Nephron (organoid): ENCODE measurements at regions not wholly inside any gene's neighbourhood (a gene's known extent, or its start where the extent isn't known, plus 50 kb on each side); places are given as distances from the start of the nearest gene placed in this dataset.

Source experiments
- H3K27ac Mint-ChIP-seq, 3 experiments: 2 replicates each; pipeline ENCODE4 v1.8.0; 2020; ENCODE audit warnings: mixed read lengths in 3 of 3, mild to moderate bottlenecking in 2 of 3, moderate library complexity in 1 of 3
- H3K27me3 Mint-ChIP-seq: 2 replicates; pipeline ENCODE4 v1.8.0; 2021; ENCODE audit warnings: low read depth, mild to moderate bottlenecking, moderate library complexity, mixed read lengths
- H3K36me3 Mint-ChIP-seq: 2 replicates; pipeline ENCODE4 v1.8.0; 2020; ENCODE audit warnings: low read depth, mixed read lengths
- H3K4me1 Mint-ChIP-seq: 2 replicates; pipeline ENCODE4 v1.8.0; 2020; ENCODE audit warnings: mixed read lengths
- H3K4me3 Mint-ChIP-seq, 3 experiments: 2 replicates each; pipeline ENCODE4 v1.8.0; 2020; ENCODE audit warnings: mild to moderate bottlenecking in 3 of 3, mixed read lengths in 3 of 3, moderate library complexity in 2 of 3
- H3K9me3 Mint-ChIP-seq: 2 replicates; pipeline ENCODE4 v1.8.0; 2020; ENCODE audit warnings: mixed read lengths
- TF ChIP-seq, protein P1 (sequence below), 3 experiments: fragments of 200-600 bp; sonication (generic); IDR thresholded peaks; one replicate each; pipeline ENCODE4 v1.5.0; 2021; ENCODE audit warnings: antibody characterized with exemption in 3 of 3; ENCODE audit not compliant: unreplicated experiment in 3 of 3

DNA sequence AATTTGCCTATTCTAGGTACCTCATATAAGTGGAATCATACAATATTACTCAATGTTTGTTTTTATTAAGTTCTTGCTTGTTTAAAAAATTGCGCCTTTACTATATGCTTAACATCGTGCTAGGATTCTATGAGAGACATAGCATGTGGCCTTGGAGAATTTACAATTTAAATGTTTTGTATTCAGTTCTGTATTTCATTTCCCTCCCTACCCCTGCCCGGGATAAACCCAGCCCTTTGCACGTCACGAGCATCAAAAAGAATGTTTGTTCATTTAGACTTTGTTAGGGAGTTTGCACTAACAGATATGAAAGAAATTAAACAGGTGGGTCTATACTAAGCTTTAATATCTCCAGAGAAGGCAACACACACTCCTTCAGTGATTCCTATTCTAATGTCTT, 75.7 kb downstream of the C18orf54 start:
- H3K4me1 Mint-ChIP-seq, result peaks cover 5% of the 10 kb centered on the region

DNA sequence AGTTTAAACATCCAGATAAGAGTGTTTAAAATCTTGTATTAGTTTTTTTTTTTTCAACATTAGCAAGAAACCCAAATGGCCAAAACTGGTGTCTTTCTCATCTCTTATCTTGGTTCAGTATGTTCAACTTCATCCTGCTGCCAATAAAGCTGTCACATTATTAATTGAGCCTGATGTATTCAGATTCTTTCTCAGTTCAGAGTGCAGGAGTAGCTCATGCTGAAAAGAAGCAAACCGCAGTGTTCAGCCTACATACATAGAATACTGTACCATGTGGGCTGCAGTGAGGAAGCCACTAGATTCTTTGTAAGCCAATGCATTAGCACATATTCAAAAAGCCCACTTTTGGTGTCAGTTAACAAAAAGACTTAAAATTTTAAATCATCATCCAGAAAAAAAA, 76.2 kb downstream of the C18orf54 start:
- Mint-ChIP-seq H3K9me3 (no peaks in the 10 kb centered on the region), H3K27me3 (peaks cover 5% of the 10 kb centered on the region), H3K27ac (no peak overlapping the region), H3K4me3 (no peak overlapping the region), H3K36me3 (no peaks in the 10 kb centered on the region), H3K4me1 (peaks cover 5% of the 10 kb centered on the region)
- TF ChIP-seq, protein P1, sequence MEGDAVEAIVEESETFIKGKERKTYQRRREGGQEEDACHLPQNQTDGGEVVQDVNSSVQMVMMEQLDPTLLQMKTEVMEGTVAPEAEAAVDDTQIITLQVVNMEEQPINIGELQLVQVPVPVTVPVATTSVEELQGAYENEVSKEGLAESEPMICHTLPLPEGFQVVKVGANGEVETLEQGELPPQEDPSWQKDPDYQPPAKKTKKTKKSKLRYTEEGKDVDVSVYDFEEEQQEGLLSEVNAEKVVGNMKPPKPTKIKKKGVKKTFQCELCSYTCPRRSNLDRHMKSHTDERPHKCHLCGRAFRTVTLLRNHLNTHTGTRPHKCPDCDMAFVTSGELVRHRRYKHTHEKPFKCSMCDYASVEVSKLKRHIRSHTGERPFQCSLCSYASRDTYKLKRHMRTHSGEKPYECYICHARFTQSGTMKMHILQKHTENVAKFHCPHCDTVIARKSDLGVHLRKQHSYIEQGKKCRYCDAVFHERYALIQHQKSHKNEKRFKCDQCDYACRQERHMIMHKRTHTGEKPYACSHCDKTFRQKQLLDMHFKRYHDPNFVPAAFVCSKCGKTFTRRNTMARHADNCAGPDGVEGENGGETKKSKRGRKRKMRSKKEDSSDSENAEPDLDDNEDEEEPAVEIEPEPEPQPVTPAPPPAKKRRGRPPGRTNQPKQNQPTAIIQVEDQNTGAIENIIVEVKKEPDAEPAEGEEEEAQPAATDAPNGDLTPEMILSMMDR (IDR thresholded peaks at IDR 0.05; ENCODE audit: unreplicated experiment in 3 of 3), result no peak

More for the DNA sequence above, 75.7 kb downstream of the C18orf54 start:
- Mint-ChIP-seq H3K27me3 (peaks cover 5% of the 10 kb centered on the region), H3K4me3 (no peak overlapping the region), H3K27ac (no peak overlapping the region), H3K9me3 (no peaks in the 10 kb centered on the region), H3K36me3 (no peaks in the 10 kb centered on the region)
- TF ChIP-seq, protein P1 (IDR thresholded peaks at IDR 0.05; ENCODE audit: unreplicated experiment in 3 of 3), result no peak

DNA sequence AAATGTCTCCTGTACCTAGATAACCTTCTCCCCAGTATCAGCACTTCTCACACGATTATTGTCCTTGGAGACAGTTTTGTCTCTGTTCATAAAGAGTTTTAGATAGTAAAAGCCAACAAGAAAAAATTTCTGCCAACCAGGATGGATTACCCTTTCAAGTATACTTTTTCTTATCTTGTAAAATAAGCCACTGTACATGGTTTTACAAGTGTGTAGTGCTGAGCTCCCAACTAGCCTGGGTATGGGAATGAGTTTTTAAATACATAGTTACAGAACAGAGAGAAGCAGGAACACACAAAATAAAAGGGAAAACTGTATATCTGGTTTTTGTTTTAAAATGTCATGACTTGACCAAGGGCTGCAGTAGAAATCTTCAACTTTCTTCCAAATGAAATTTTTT, 76.7 kb downstream of the C18orf54 start:
- Mint-ChIP-seq H3K4me3 (no peak overlapping the region), H3K27me3 (peaks cover 5% of the 10 kb centered on the region), H3K4me1 (peaks cover 5% of the 10 kb centered on the region), H3K27ac (no peak overlapping the region), H3K36me3 (no peaks in the 10 kb centered on the region), H3K9me3 (no peaks in the 10 kb centered on the region)
- TF ChIP-seq, protein P1 (IDR thresholded peaks at IDR 0.05; ENCODE audit: unreplicated experiment in 3 of 3), result no peak

- Mint-ChIP-seq H3K9me3 (no peaks in the 10 kb centered on the region), H3K27ac (peak overlapping the region in 1 of 3 experiments; percentile 48), H3K4me3 (no peak overlapping the region), H3K36me3 (no peaks in the 10 kb centered on the region), H3K27me3 (peaks cover 5% of the 10 kb centered on the region), H3K4me1 (peaks cover 5% of the 10 kb centered on the region)
- TF ChIP-seq, protein P1 (IDR thresholded peaks at IDR 0.05; ENCODE audit: unreplicated experiment in 3 of 3), result no peak
Observed at GRCh38 chr18:54436501-54436900, 78.8 kb downstream of the C18orf54 start.

GRCh38 chr18:54440292-54440691, 82.6 kb downstream of the C18orf54 start:
- Mint-ChIP-seq H3K27ac (no peak overlapping the region), H3K36me3 (no peaks in the 10 kb centered on the region), H3K4me3 (no peak overlapping the region), H3K27me3 (peaks cover 9% of the 10 kb centered on the region), H3K9me3 (no peaks in the 10 kb centered on the region), H3K4me1 (peaks cover 10% of the 10 kb centered on the region)
- TF ChIP-seq, protein P1 (IDR thresholded peaks at IDR 0.05; ENCODE audit: unreplicated experiment in 3 of 3), result no peak

GRCh38 chr18:54444319-54444914, 86.7 kb downstream of the C18orf54 start:
- Mint-ChIP-seq H3K9me3 (no peaks in the 10 kb centered on the region), H3K36me3 (no peaks in the 10 kb centered on the region), H3K4me1 (peaks cover 10% of the 10 kb centered on the region), H3K27ac (peak overlapping the region; percentile 42 to 53 (median 49)), H3K27me3 (peaks cover 8% of the 10 kb centered on the region), H3K4me3 (no peak overlapping the region)
- TF ChIP-seq, protein P1 (IDR thresholded peaks at IDR 0.05; ENCODE audit: unreplicated experiment in 3 of 3), result peak; percentile 80 to 90 (median 87)
